Naive thymus-derived CD4-positive, alpha-beta T cell (primary cell): ENCODE measurements at regions not wholly inside any gene's neighbourhood (a gene's known extent, or its start where the extent isn't known, plus 50 kb on each side); places are given as distances from the start of the nearest gene placed in this dataset.
A peak's percentile ranks its signal among the peaks of the same experiment; 100 is the strongest.
"Not testable (repeated sequence)": the region's sequence is repeated elsewhere in the genome, so short reads cannot be mapped to it uniquely, and the experiment has no call there.

ENCODE experiments used
- ATAC-seq: fragments of 150-1000 bp; cut with Tn5 transposase; 2 replicates; pipeline ENCODE4 v1.10.0; 2021; ENCODE audit warnings: mild to moderate bottlenecking, moderate library complexity
- CTCF ChIA-PET: fragments of 350-600 bp; sonication (Branson Sonifier 250); formaldehyde crosslinking; loops from one replicate; lab custom pipeline; 2021; ENCODE audit warnings: antibody characterized with exemption; lab: Charles Lee
- POLR2A ChIA-PET: fragments of 350-600 bp; sonication (Branson Sonifier 250); formaldehyde crosslinking; loops from one replicate; lab custom pipeline; 2021; ENCODE audit warnings: antibody characterized with exemption, inconsistent platforms; lab: Charles Lee
- DNase-seq, 9 donors: peaks; one replicate each; pipeline versions ENCODE4 v3.0.0 to v3.0.0-alpha.2; 2020 to 2022; ENCODE audit warnings: mixed read lengths in 1 of 9
- H3K27ac ChIP-seq: one replicate; pipeline ENCODE4 v1.7.0; 2013; ENCODE audit warnings: mild to moderate bottlenecking, low read depth, low read length, moderate library complexity
- H3K27me3 ChIP-seq, 2 donors: one replicate each; pipeline ENCODE4 v1.7.0; 2013; ENCODE audit warnings: low read length in 2 of 2, mild to moderate bottlenecking in 2 of 2, moderate library complexity in 2 of 2; ENCODE audit not compliant: control insufficient read depth in 2 of 2, insufficient read depth in 2 of 2
- H3K36me3 ChIP-seq, 3 experiments: 1 replicate in 2 of 3; 2 replicates in 1 of 3; pipeline ENCODE4 v1.7.0; 2013; ENCODE audit warnings: low read length in 3 of 3, mild to moderate bottlenecking in 3 of 3, moderate library complexity in 1 of 3; ENCODE audit not compliant: insufficient read depth in 3 of 3, control insufficient read depth in 2 of 3
- H3K4me1 ChIP-seq, 2 donors: one replicate each; pipeline ENCODE4 v1.7.0; 2013; ENCODE audit warnings: low read length in 2 of 2, mild to moderate bottlenecking in 2 of 2, moderate library complexity in 1 of 2; ENCODE audit not compliant: control insufficient read depth in 2 of 2, insufficient read depth in 2 of 2
- H3K4me3 ChIP-seq: 2 replicates; pipeline ENCODE4 v1.7.0; 2013; ENCODE audit warnings: mild to moderate bottlenecking, low read length
- H3K9me3 ChIP-seq, 3 experiments: 1 replicate in 2 of 3; 2 replicates in 1 of 3; pipeline ENCODE4 v1.7.0; 2013; ENCODE audit warnings: low read length in 3 of 3; ENCODE audit not compliant: control insufficient read depth in 2 of 3
- H3K27ac Mint-ChIP-seq, 9 donors: one replicate each; pipeline ENCODE4 v1.8.0; 2020 to 2022; ENCODE audit warnings: mixed read lengths in 9 of 9, mild to moderate bottlenecking in 8 of 9, moderate library complexity in 5 of 9, inconsistent platforms in 2 of 9
- H3K27me3 Mint-ChIP-seq, 5 donors: one replicate each; pipeline ENCODE4 v1.8.0; 2021 to 2022; ENCODE audit warnings: mixed read lengths in 5 of 5, mild to moderate bottlenecking in 1 of 5
- H3K36me3 Mint-ChIP-seq, 5 donors: one replicate each; pipeline ENCODE4 v1.8.0; 2020 to 2022; ENCODE audit warnings: mixed read lengths in 5 of 5, mild to moderate bottlenecking in 3 of 5, inconsistent platforms in 1 of 5
- H3K4me1 Mint-ChIP-seq, 7 donors: one replicate each; pipeline ENCODE4 v1.8.0; 2020 to 2022; ENCODE audit warnings: mixed read lengths in 7 of 7, mild to moderate bottlenecking in 3 of 7, inconsistent platforms in 1 of 7
- H3K4me3 Mint-ChIP-seq, 10 donors: one replicate each; pipeline ENCODE4 v1.8.0; 2020 to 2022; ENCODE audit warnings: mild to moderate bottlenecking in 10 of 10, mixed read lengths in 10 of 10, moderate library complexity in 6 of 10, inconsistent platforms in 2 of 10
- H3K9me3 Mint-ChIP-seq, 11 donors: one replicate each; pipeline ENCODE4 v1.8.0; 2020 to 2022; ENCODE audit warnings: mixed read lengths in 11 of 11, mild to moderate bottlenecking in 4 of 11, inconsistent platforms in 1 of 11, moderate library complexity in 1 of 11
- intact Hi-C, 2 donors: fragments of 100-400 bp; cut with micrococcal nuclease; formaldehyde crosslinking; loops; one replicate each; pipeline ENCODE4 v1.15.1; 2023

DNA sequence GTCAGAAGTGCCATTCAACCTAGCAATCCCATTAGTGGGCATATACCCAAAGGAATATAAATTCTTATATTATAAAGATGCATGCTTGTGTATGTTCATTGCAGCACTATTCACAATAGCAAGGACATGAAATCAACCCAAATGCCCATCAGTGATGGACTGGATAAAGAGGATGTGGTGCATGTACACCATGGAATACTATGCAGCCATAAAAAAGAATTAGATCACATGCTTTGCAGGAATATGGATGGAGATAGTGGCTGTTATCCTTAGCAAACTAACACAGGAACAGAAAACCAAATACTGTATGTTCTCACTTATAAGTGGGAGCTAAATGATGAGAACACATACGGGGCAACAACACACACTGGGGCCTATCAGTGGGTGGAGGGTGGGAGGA, 75.5 kb upstream of the UCN3 start:
- H3K4me3 ChIP-seq, H3K9me3 ChIP-seq, ATAC-seq, intact Hi-C loops, DNase-seq, H3K27ac ChIP-seq, H3K36me3 ChIP-seq, H3K27me3 ChIP-seq, POLR2A ChIA-PET, CTCF ChIA-PET: not testable (repeated sequence)
- Mint-ChIP-seq H3K27ac (peak overlapping the region in 7 of 9 donors; percentile 19 to 98 (median 72)), H3K4me3 (peak overlapping the region in 3 of 10 donors; percentile 7 to 29 (median 9)), H3K36me3 (peaks cover 4 to 40% (median 8%) of the 10 kb centered on the region in 5 donors), H3K9me3 (peaks cover 0 to 11% (median 0%) of the 10 kb centered on the region in 11 donors), H3K4me1 (peaks cover 33 to 72% (median 60%) of the 10 kb centered on the region in 7 donors), H3K27me3 (peaks cover 0 to 18% (median 0%) of the 10 kb centered on the region in 5 donors)
- peaks cover 17 to 20% of the 10 kb centered on the region in 2 donors for H3K4me1 ChIP-seq

DNA sequence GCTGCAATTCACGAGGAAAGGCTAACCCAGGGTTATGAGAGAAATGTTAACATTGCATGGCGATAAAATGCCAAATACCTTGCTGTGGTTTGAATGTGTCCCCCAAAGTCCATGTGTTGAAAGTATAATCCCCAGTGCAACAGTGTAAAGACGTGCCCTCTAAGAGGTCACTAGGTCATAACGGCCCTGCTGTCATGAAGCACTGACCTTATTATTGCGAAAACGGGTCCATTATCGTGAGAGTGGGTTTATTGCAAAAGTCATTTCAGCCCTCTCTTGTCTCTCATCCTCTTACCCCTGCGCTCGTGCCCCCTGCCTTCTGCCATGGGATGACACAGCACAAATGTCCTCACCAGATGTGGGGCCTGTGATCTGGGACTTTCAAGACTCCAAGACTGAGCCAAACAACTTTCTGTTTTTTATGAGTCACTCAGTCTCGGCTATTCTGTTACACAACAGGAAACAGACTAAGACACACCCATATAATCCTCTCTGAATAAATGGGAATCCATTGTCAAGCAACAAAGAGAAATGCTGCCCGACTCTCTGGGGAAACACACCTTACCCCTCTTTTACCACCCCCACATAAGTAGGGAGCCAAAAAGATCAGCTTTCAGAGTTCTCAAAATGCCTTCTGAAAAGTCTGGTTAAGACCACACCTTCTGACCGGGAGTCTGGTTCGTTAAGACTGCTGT, 73.1 kb upstream of the UCN3 start:
- Mint-ChIP-seq H3K9me3 (peaks cover 0 to 16% (median 0%) of the 10 kb centered on the region in 11 donors), H3K27ac (peak overlapping the region; percentile 88 to 100 (median 98)), H3K4me1 (peaks cover 45 to 88% (median 69%) of the 10 kb centered on the region in 7 donors), H3K27me3 (peaks cover 0 to 4% (median 0%) of the 10 kb centered on the region in 5 donors), H3K36me3 (peaks cover 8 to 50% (median 20%) of the 10 kb centered on the region in 5 donors), H3K4me3 (peak overlapping the region; percentile 82 to 100 (median 94))
- Histone ChIP-seq H3K4me1 (peaks cover 32 to 40% of the 10 kb centered on the region in 2 donors), H3K36me3 (no peaks in the 10 kb centered on the region), H3K4me3 (peak overlapping the region; percentile 40), H3K27me3 (no peaks in the 10 kb centered on the region), H3K27ac (peak overlapping the region; percentile 80), H3K9me3 (no peaks in the 10 kb centered on the region)
- peak; percentile 81 for ATAC-seq
- intact Hi-C loops: loop anchor here (1.0 to 10.0 kb wide), 7 partner anchors 8 to 1983 kb away; partner anchors contain the start of genes TASOR2 (in 2 of the 2), AKR1C3 (in 1 of the 2), AKR1E2 (in 1 of the 2) and GDI2 (in 1 of the 2)
- ChIA-PET CTCF (interaction anchor here (0.6 to 1.5 kb wide), 7 partner anchors 9 to 455 kb away, joined by 3 to 6 read pairs (median 4); no protein-coding TSS in a partner anchor), POLR2A (interaction anchor here (0.6 to 3.3 kb wide), 23 partner anchors 8 to 1507 kb away, joined by 3 to 30 read pairs (median 4); partner anchors contain the start of genes AKR1C3 and KLF6)
- DNase-seq: peak; percentile 20 to 83 (median 58)

DNA sequence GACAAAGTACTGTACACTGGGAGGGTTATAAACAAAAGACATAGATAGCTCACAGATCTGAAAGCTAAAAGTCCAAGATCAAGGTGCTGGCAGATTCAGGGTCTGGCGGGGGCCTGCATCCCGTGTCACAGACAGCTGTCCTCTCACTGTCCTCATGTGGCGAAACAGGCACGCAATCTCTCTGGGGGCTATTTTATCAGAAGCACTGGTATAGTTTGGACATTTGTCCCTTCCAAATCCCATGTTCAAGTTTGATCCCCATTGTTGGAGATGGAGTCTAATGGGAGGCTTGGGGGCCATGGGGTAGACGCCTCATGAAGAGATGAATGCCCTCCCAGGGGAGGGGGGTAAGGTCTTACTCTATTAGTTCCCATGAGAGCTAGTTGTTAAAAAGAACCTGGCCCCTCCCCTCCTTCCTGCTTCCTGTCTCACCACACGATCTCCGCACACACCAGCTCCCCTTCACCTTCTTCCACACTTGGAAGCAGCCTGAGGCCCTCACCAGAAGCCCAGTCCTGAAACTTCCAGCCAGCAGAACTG, 72.5 kb upstream of the UCN3 start:
- ChIA-PET CTCF (interaction anchor here (1.1 to 1.5 kb wide), 6 partner anchors 9 to 442 kb away, joined by 3 to 6 read pairs (median 4); no protein-coding TSS in a partner anchor), POLR2A (interaction anchor here (0.6 to 3.3 kb wide), 23 partner anchors 8 to 1507 kb away, joined by 3 to 30 read pairs (median 4); partner anchors contain the start of genes AKR1C3 and KLF6)
- H3K4me1 ChIP-seq: peaks cover 38 to 47% of the 10 kb centered on the region in 2 donors
- peak overlapping the region; percentile 40 for H3K4me3 ChIP-seq
- DNase-seq (peak in 8 of 9 donors; percentile 31 to 61 (median 44)), ATAC-seq (peak; percentile 29)
- peaks cover 0 to under 1% (median 0%) of the 10 kb centered on the region in 5 donors for H3K27me3 Mint-ChIP-seq
- peaks cover 0 to 18% (median 0%) of the 10 kb centered on the region in 11 donors for H3K9me3 Mint-ChIP-seq
- no peaks in the 10 kb centered on the region for H3K27me3 ChIP-seq
- intact Hi-C loops: loop anchor here (5.0 to 10.0 kb wide), 4 partner anchors 333 to 1983 kb away; partner anchors contain the start of genes TASOR2 (in 2 of the 2) and AKR1E2 (in 1 of the 2)
- H3K9me3 ChIP-seq: no peaks in the 10 kb centered on the region
- peaks cover 49 to 88% (median 72%) of the 10 kb centered on the region in 7 donors for H3K4me1 Mint-ChIP-seq
- peak overlapping the region; percentile 88 to 100 (median 98) for H3K27ac Mint-ChIP-seq
- H3K36me3 ChIP-seq: no peaks in the 10 kb centered on the region
- peak overlapping the region; percentile 82 to 100 (median 94) for H3K4me3 Mint-ChIP-seq
- H3K27ac ChIP-seq: peak overlapping the region; percentile 80
- H3K36me3 Mint-ChIP-seq: peaks cover 10 to 55% (median 23%) of the 10 kb centered on the region in 5 donors

DNA sequence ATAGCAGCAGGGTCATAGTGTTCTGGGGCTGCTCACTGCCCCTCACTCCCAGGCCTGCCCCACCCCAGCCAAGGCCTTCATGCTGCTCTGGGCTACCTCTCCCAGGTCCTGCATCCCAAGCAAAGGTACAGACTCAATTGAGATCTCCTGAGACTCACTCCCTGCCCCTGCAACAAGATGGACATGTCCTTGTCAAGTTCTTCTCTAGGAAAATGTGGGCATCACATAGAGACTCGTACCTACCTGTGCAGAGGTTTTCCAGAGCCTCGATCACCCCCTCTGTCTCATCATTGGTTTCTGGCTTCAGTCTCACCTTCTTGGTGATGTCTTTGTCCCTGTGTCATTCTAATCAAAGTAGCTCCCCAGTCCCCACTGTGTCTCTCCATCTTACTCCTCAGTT, 71.8 kb upstream of the UCN3 start:
- Histone ChIP-seq H3K27ac (peak overlapping the region; percentile 71), H3K4me3 (peak overlapping the region; percentile 58), H3K4me1 (peaks cover 45 to 47% of the 10 kb centered on the region in 2 donors)
- not testable (repeated sequence) for H3K27me3 ChIP-seq, ATAC-seq, H3K27me3 Mint-ChIP-seq, H3K36me3 ChIP-seq, H3K9me3 ChIP-seq
- H3K36me3 Mint-ChIP-seq: peaks cover 12 to 62% (median 27%) of the 10 kb centered on the region in 5 donors
- DNase-seq: peak in 1 of 9 donors; percentile 11
- peak overlapping the region; percentile 82 to 100 (median 94) for H3K4me3 Mint-ChIP-seq
- H3K9me3 Mint-ChIP-seq: peaks cover 0 to 21% (median 0%) of the 10 kb centered on the region in 11 donors
- ChIA-PET CTCF (interaction anchor here (0.6 to 1.9 kb wide), 8 partner anchors 10 to 443 kb away, joined by 3 to 6 read pairs (median 4); partner anchors contain the start of gene AKR1C3), POLR2A (interaction anchor here (0.7 to 3.3 kb wide), 20 partner anchors 9 to 1508 kb away, joined by 3 to 30 read pairs (median 6); partner anchors contain the start of gene KLF6)
- peak overlapping the region; percentile 88 to 100 (median 98) for H3K27ac Mint-ChIP-seq
- H3K4me1 Mint-ChIP-seq: peaks cover 56 to 95% (median 79%) of the 10 kb centered on the region in 7 donors
- intact Hi-C loops: loop anchor here (5.0 to 10.0 kb wide), 4 partner anchors 332 to 1982 kb away; partner anchors contain the start of genes TASOR2 (in 2 of the 2) and AKR1E2 (in 1 of the 2)

DNA sequence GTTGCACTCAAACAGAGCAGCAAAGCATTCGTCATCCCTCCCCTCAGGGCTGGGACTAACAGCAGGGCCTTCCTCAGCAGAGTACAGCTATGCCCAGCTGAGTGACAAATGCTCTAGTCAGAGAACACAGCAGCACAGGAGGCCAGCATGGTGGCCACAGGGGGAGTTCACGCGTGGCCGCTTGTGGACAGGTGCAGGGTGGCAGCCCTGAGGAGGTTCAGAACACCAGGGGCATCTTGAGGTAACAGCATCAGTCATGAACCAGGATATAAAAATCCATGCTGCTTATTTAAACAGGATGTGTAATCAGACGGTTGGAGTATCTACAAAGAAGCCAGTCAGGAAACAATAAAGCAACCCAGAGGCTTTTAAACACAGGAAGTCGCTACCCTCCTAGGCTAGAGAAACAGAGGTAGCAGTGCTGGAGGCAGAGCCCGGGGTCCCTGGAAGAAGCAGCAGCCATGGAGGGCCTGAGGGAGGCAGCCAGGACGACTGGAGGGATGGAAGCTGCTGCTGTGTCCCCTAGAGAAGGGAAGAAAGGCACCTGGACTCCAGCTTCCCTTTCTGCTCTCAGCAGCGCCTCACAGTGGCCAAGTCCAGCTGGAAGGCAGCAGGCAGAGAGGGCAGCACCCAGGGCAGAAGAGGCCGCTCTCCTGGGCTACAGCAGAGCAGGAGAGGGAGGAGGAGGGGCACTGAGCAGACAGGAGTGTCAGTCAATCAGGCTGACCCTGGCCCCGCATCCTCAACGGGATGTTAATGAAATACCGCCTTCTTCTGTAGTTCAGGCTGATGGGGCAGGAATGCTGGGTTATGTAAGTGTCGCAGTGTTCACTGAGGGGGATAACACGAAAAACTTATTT, 70.8 kb upstream of the UCN3 start:
- Histone ChIP-seq H3K4me3 (peak overlapping the region; percentile 58), H3K27ac (peak overlapping the region; percentile 71), H3K27me3 (no peaks in the 10 kb centered on the region), H3K4me1 (peaks cover 47 to 49% of the 10 kb centered on the region in 2 donors), H3K9me3 (no peaks in the 10 kb centered on the region), H3K36me3 (no peaks in the 10 kb centered on the region)
- H3K36me3 Mint-ChIP-seq: peaks cover 9 to 65% (median 28%) of the 10 kb centered on the region in 5 donors
- ChIA-PET CTCF (interaction anchor here (0.6 to 1.9 kb wide), 3 partner anchors 10 to 200 kb away, joined by 3 to 5 read pairs (median 3); partner anchors contain the start of gene AKR1C3), POLR2A (interaction anchor here (0.7 to 3.3 kb wide), 11 partner anchors 8 to 1509 kb away, joined by 3 to 30 read pairs (median 5); partner anchors contain the start of gene KLF6)
- H3K27me3 Mint-ChIP-seq: no peaks in the 10 kb centered on the region
- DNase-seq (peak; percentile 52 to 78 (median 67)), ATAC-seq (peak; percentile 60)
- intact Hi-C loops: loop anchor here (1.0 to 10.0 kb wide), 6 partner anchors 23 to 1981 kb away; partner anchors contain the start of genes TASOR2 (in 2 of the 2) and AKR1E2 (in 1 of the 2)
- peaks cover 61 to 96% (median 80%) of the 10 kb centered on the region in 7 donors for H3K4me1 Mint-ChIP-seq
- H3K4me3 Mint-ChIP-seq: peak overlapping the region; percentile 82 to 100 (median 94)
- H3K27ac Mint-ChIP-seq: peak overlapping the region in 8 of 9 donors; percentile 88 to 100 (median 98)
- peaks cover 0 to 24% (median 0%) of the 10 kb centered on the region in 11 donors for H3K9me3 Mint-ChIP-seq
